HepG2 (cell line): ENCODE measurements at regions not wholly inside any gene's neighbourhood (a gene's known extent, or its start where the extent isn't known, plus 50 kb on each side); places are given as distances from the start of the nearest gene placed in this dataset.

ENCODE experiments used
- SOX5 ChIP-seq: IDR thresholded peaks from 2 replicates; pipeline ENCODE4 v1.6.1; 2016; ENCODE audit warnings: borderline replicate concordance
- ZBTB7A ChIP-seq: sonication (generic); formaldehyde crosslinking; IDR thresholded peaks from 2 replicates; pipeline ENCODE4 v1.8.0; 2022; ENCODE audit warnings: mild to moderate bottlenecking, missing genetic modification reagents
- ZNF10 ChIP-seq: sonication (generic); formaldehyde crosslinking; IDR thresholded peaks from 2 replicates; pipeline ENCODE4 v1.4.0; 2020; ENCODE audit warnings: mild to moderate bottlenecking, low read depth, missing genetic modification reagents, borderline replicate concordance
- ZNF136 ChIP-seq: sonication (generic); formaldehyde crosslinking; IDR thresholded peaks from 2 replicates; pipeline ENCODE4 v1.8.1; 2022; ENCODE audit warnings: low read depth, mild to moderate bottlenecking, moderate library complexity, missing genetic modification reagents
- ZNF180 ChIP-seq: sonication (generic); formaldehyde crosslinking; IDR thresholded peaks from 2 replicates; pipeline ENCODE4 v1.4.0; 2020; ENCODE audit warnings: low read depth, missing genetic modification reagents, borderline replicate concordance
- ZNF232 ChIP-seq: sonication (generic); formaldehyde crosslinking; IDR thresholded peaks from 2 replicates; pipeline ENCODE4 v1.4.0; 2020; ENCODE audit warnings: missing genetic modification reagents, borderline replicate concordance
- ZNF264 ChIP-seq: sonication (generic); formaldehyde crosslinking; IDR thresholded peaks from 2 replicates; pipeline ENCODE4 v1.4.0; 2020; ENCODE audit warnings: missing genetic modification reagents
- ZNF558 ChIP-seq: sonication (generic); formaldehyde crosslinking; IDR thresholded peaks from 2 replicates; pipeline ENCODE4 v1.9.0; 2022; ENCODE audit warnings: mild to moderate bottlenecking, missing genetic modification reagents, borderline replicate concordance
- ZNF629 ChIP-seq: sonication (generic); formaldehyde crosslinking; conservative IDR thresholded peaks from 2 replicates; pipeline ENCODE4 v1.5.0; 2020; ENCODE audit warnings: missing genetic modification reagents
- ZNF790 ChIP-seq: sonication (generic); formaldehyde crosslinking; IDR thresholded peaks from 2 replicates; pipeline ENCODE4 v1.8.0; 2022; ENCODE audit warnings: missing genetic modification reagents, mild to moderate bottlenecking, borderline replicate concordance
- TF ChIP-seq, protein P1 (sequence below): sonication (generic); formaldehyde crosslinking; IDR thresholded peaks from 2 replicates; pipeline ENCODE4 v1.4.0; 2020; ENCODE audit warnings: mild to moderate bottlenecking, missing genetic modification reagents, borderline replicate concordance
- TF ChIP-seq, protein P2 (sequence below): IDR thresholded peaks from 2 replicates; pipeline ENCODE4 v1.6.1; 2018; ENCODE audit warnings: missing genetic modification reagents, mild to moderate bottlenecking, missing compliant biosample characterization
- TF ChIP-seq, protein P3 (sequence below): sonication (generic); formaldehyde crosslinking; conservative IDR thresholded peaks from 2 replicates; pipeline ENCODE4 v1.4.0; 2020; ENCODE audit warnings: mild to moderate bottlenecking, missing genetic modification reagents, moderate library complexity
- TF ChIP-seq, protein P4 (sequence below): sonication (generic); formaldehyde crosslinking; conservative IDR thresholded peaks from 2 replicates; pipeline ENCODE4 v1.8.0; 2022; ENCODE audit warnings: mild to moderate bottlenecking, moderate library complexity, missing genetic modification reagents
- TF ChIP-seq, protein P5 (sequence below): sonication (generic); formaldehyde crosslinking; IDR thresholded peaks from 2 replicates; pipeline ENCODE4 v1.4.0; 2020; ENCODE audit warnings: missing genetic modification reagents

DNA sequence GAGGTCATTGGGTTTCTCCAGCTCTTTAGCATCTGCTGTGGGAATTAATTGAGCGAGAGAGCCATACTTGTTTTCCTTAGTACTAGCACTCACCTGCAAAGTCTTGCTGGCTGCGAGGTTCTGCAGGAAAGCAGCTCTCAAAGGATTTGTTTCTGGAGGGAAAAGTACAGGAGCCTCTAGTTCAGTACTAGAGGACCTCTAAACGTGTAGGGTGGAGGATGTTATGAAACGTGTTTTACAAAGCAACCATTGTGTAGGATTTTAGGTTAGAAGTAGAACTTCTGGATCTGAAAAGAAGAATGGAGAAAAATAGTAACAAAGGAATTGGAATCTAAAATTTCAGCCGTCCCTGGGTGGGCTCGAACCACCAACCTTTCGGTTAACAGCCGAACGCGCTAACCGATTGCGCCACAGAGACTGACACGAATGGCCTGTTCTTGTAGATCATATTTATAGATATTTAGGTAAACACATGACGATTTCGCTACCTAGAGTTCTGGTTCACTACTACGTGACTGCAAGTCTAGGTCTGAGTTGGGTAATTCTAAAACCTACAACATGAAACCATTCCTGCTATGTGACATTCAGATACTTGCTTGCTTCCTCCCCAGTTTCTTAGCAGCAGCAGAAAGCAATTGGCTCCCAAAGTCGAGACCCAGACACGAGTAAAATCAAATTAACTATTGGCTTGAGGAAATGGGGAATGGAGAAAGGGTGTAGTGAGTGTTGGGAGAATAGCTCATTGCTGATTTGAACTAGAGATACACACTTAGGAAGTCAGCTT, 60.2 kb upstream of the CFAP126 start (continued):
- TF ChIP-seq, protein P1, sequence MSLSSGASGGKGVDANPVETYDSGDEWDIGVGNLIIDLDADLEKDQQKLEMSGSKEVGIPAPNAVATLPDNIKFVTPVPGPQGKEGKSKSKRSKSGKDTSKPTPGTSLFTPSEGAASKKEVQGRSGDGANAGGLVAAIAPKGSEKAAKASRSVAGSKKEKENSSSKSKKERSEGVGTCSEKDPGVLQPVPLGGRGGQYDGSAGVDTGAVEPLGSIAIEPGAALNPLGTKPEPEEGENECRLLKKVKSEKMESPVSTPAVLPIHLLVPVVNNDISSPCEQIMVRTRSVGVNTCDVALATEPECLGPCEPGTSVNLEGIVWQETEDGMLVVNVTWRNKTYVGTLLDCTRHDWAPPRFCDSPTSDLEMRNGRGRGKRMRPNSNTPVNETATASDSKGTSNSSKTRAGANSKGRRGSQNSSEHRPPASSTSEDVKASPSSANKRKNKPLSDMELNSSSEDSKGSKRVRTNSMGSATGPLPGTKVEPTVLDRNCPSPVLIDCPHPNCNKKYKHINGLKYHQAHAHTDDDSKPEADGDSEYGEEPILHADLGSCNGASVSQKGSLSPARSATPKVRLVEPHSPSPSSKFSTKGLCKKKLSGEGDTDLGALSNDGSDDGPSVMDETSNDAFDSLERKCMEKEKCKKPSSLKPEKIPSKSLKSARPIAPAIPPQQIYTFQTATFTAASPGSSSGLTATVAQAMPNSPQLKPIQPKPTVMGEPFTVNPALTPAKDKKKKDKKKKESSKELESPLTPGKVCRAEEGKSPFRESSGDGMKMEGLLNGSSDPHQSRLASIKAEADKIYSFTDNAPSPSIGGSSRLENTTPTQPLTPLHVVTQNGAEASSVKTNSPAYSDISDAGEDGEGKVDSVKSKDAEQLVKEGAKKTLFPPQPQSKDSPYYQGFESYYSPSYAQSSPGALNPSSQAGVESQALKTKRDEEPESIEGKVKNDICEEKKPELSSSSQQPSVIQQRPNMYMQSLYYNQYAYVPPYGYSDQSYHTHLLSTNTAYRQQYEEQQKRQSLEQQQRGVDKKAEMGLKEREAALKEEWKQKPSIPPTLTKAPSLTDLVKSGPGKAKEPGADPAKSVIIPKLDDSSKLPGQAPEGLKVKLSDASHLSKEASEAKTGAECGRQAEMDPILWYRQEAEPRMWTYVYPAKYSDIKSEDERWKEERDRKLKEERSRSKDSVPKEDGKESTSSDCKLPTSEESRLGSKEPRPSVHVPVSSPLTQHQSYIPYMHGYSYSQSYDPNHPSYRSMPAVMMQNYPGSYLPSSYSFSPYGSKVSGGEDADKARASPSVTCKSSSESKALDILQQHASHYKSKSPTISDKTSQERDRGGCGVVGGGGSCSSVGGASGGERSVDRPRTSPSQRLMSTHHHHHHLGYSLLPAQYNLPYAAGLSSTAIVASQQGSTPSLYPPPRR (CRISPR knock-in tag), result peak; percentile 19; the same call in 1 of the 2 replicates
- TF ChIP-seq ZBTB7A (CRISPR knock-in tag), result no peak
- TF ChIP-seq, protein P2, sequence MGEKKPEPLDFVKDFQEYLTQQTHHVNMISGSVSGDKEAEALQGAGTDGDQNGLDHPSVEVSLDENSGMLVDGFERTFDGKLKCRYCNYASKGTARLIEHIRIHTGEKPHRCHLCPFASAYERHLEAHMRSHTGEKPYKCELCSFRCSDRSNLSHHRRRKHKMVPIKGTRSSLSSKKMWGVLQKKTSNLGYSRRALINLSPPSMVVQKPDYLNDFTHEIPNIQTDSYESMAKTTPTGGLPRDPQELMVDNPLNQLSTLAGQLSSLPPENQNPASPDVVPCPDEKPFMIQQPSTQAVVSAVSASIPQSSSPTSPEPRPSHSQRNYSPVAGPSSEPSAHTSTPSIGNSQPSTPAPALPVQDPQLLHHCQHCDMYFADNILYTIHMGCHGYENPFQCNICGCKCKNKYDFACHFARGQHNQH (CRISPR knock-in tag), result peak; percentile 78; the same call in 1 of the 2 replicates
- no peak for TF ChIP-seq ZNF180 (CRISPR knock-in tag)
- 0 out of 2 replicates have a peak, but pooled peaks have one; percentile 22 for TF ChIP-seq ZNF136 (CRISPR knock-in tag)
- TF ChIP-seq ZNF558 (CRISPR knock-in tag), result 0 out of 2 replicates have a peak, but pooled peaks have one; percentile 31
- no peak for TF ChIP-seq ZNF790 (CRISPR knock-in tag)
- TF ChIP-seq SOX5, result 0 out of 2 replicates have a peak, but pooled peaks have one; percentile 17
- TF ChIP-seq ZNF232 (CRISPR knock-in tag), result no peak
- TF ChIP-seq, protein P3, sequence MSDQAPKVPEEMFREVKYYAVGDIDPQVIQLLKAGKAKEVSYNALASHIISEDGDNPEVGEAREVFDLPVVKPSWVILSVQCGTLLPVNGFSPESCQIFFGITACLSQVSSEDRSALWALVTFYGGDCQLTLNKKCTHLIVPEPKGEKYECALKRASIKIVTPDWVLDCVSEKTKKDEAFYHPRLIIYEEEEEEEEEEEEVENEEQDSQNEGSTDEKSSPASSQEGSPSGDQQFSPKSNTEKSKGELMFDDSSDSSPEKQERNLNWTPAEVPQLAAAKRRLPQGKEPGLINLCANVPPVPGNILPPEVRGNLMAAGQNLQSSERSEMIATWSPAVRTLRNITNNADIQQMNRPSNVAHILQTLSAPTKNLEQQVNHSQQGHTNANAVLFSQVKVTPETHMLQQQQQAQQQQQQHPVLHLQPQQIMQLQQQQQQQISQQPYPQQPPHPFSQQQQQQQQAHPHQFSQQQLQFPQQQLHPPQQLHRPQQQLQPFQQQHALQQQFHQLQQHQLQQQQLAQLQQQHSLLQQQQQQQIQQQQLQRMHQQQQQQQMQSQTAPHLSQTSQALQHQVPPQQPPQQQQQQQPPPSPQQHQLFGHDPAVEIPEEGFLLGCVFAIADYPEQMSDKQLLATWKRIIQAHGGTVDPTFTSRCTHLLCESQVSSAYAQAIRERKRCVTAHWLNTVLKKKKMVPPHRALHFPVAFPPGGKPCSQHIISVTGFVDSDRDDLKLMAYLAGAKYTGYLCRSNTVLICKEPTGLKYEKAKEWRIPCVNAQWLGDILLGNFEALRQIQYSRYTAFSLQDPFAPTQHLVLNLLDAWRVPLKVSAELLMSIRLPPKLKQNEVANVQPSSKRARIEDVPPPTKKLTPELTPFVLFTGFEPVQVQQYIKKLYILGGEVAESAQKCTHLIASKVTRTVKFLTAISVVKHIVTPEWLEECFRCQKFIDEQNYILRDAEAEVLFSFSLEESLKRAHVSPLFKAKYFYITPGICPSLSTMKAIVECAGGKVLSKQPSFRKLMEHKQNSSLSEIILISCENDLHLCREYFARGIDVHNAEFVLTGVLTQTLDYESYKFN (CRISPR knock-in tag), result 0 out of 2 replicates have a peak, but pooled peaks have one; percentile 18
- TF ChIP-seq, protein P4, sequence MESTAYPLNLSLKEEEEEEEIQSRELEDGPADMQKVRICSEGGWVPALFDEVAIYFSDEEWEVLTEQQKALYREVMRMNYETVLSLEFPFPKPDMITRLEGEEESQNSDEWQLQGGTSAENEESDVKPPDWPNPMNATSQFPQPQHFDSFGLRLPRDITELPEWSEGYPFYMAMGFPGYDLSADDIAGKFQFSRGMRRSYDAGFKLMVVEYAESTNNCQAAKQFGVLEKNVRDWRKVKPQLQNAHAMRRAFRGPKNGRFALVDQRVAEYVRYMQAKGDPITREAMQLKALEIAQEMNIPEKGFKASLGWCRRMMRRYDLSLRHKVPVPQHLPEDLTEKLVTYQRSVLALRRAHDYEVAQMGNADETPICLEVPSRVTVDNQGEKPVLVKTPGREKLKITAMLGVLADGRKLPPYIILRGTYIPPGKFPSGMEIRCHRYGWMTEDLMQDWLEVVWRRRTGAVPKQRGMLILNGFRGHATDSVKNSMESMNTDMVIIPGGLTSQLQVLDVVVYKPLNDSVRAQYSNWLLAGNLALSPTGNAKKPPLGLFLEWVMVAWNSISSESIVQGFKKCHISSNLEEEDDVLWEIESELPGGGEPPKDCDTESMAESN, result peak; percentile 72; the same call in 1 of the 2 replicates
- peak; percentile 24; the same call in 1 of the 2 replicates for TF ChIP-seq ZNF264
- TF ChIP-seq, protein P5, sequence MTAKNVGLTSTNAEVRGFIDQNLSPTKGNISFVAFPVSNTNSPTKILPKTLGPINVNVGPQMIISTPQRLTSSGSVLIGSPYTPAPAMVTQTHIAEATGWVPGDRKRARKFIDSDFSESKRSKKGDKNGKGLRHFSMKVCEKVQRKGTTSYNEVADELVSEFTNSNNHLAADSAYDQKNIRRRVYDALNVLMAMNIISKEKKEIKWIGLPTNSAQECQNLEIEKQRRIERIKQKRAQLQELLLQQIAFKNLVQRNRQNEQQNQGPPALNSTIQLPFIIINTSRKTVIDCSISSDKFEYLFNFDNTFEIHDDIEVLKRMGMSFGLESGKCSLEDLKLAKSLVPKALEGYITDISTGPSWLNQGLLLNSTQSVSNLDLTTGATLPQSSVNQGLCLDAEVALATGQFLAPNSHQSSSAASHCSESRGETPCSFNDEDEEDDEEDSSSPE, result 0 out of 2 replicates have a peak, but pooled peaks have one; percentile 23
- TF ChIP-seq ZNF629 (CRISPR knock-in tag), result 0 out of 2 replicates have a peak, but pooled peaks have one; percentile 19
- no peak for TF ChIP-seq ZNF10
